GM12801 (cell line): ENCODE measurements at regions not wholly inside any gene's neighbourhood (a gene's known extent, or its start where the extent isn't known, plus 50 kb on each side); places are given as distances from the start of the nearest gene placed in this dataset.

Experiments
- TF ChIP-seq, protein P1 (sequence below): IDR thresholded peaks from one replicate; pipeline ENCODE4 v1.5.1; 2011; ENCODE audit warnings: control low read depth; ENCODE audit not compliant: insufficient read length; ENCODE audit errors: extremely low read depth

DNA sequence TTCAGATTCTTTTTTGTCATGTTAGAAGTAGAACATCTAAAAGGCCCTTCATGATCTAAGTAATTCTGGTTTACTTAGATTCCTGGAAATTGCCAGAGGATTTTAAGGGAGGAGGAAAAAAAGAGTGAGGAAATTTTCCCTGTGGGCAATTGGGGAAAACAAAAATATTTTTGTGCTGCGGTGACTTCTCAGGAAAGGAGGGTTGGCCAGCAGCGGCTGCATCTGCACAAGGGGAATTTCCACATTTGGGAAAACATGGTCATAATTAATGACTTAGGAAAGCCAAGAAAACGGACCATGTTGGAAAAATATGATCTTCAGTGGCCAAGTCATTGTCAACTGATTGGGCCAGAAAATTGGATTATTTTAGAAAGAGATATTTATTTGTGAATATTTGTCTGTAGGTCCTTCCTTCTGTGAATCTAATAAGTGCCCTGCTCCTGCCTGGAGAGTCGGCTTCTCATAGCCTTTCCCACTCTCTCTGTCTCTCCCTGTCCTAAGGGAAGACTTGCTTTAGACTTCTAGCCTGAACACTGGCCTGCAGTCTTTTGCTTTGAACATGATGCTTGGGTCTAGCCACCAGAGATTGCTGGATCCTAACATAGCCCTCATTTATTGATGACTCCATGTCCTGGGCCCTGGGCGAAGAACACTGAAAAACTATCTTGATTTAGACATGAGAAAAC, 124.2 kb upstream of the MKLN1 start:
- TF ChIP-seq, protein P1, sequence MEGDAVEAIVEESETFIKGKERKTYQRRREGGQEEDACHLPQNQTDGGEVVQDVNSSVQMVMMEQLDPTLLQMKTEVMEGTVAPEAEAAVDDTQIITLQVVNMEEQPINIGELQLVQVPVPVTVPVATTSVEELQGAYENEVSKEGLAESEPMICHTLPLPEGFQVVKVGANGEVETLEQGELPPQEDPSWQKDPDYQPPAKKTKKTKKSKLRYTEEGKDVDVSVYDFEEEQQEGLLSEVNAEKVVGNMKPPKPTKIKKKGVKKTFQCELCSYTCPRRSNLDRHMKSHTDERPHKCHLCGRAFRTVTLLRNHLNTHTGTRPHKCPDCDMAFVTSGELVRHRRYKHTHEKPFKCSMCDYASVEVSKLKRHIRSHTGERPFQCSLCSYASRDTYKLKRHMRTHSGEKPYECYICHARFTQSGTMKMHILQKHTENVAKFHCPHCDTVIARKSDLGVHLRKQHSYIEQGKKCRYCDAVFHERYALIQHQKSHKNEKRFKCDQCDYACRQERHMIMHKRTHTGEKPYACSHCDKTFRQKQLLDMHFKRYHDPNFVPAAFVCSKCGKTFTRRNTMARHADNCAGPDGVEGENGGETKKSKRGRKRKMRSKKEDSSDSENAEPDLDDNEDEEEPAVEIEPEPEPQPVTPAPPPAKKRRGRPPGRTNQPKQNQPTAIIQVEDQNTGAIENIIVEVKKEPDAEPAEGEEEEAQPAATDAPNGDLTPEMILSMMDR = no peak

DNA sequence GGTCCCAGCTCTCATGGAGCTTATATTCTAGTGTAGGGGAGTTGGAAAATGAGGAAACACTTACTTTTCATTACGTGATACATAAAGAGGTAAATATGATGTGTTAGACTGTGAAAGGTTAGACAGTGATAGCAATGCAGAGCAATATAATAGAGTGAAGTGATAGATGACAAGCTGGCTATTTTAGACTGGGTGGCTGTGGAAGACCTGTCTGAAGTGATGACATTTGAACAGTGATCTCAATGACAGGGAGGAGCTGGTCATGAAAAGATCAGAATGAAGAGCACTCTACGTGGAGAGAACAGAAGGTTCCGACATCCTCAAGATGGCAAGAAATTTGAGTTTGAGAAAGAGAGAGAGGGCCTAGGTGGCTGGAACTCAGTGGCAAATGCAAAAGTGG, 118.9 kb upstream of the MKLN1 start:
- TF ChIP-seq, protein P1 = no peak

DNA sequence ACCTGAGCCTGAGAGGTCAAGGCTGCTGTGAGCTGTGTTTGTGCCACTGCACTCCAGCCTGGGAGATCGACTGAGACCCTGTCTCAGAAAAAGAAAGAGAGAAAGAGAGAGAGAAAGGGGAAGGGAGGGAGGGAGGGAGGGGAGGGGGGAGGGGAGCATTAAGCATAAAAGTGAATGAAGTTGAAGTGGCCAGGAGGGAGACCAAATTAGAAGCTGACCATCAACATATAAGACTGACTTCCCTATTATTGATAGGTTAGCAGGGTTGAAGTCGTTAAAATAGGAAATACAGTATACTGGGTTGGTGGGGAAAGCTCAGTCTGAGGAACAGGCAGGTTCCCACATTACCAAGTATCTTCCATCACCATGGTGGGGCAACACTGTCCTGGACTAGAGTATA, 117.1 kb upstream of the MKLN1 start:
- TF ChIP-seq, protein P1 = no peak

- TF ChIP-seq, protein P1 = no peak
These were observed 116.2 kb upstream of the MKLN1 start for GRCh38 chr7:131211500-131211899.

DNA sequence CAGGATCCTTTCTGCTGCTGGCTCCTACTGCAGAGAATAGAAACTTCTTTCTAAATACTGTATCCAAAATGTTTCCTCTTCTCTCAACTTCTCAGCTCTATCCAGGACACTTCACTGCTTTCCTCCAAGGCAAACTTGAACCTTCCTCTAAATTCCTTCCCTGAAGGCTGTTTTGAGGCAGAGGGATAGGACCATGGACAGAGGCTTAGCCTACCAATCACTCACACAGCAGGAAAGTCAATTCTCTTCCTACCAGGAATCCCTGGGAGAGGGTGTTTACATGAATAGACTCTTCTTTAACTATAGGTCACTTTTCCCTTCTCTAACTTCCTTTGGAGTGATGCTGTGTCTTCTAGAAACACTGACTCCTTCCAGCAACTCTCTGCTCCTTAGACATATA, 115.6 kb upstream of the MKLN1 start:
- TF ChIP-seq, protein P1 = no peak

DNA sequence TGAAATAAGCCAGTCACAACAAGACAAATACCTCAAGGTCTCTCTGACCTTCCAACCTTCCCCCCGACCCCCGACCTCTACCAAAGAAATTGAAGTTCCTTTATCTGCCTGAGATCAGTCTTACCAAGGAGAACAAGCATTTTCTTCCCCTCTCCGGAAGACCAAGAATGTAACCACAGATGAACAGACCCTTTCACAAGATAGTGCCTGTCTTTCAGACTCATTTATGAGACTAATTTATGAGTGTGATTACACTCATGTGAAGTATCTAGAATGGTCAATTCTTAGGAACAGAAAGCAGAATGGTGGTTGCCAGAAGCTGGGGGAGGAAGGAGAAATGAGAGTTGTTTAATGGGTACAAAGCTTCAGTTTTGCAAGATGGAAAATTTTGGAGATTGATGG, 108.9 kb upstream of the MKLN1 start:
- TF ChIP-seq, protein P1 = no peak

DNA sequence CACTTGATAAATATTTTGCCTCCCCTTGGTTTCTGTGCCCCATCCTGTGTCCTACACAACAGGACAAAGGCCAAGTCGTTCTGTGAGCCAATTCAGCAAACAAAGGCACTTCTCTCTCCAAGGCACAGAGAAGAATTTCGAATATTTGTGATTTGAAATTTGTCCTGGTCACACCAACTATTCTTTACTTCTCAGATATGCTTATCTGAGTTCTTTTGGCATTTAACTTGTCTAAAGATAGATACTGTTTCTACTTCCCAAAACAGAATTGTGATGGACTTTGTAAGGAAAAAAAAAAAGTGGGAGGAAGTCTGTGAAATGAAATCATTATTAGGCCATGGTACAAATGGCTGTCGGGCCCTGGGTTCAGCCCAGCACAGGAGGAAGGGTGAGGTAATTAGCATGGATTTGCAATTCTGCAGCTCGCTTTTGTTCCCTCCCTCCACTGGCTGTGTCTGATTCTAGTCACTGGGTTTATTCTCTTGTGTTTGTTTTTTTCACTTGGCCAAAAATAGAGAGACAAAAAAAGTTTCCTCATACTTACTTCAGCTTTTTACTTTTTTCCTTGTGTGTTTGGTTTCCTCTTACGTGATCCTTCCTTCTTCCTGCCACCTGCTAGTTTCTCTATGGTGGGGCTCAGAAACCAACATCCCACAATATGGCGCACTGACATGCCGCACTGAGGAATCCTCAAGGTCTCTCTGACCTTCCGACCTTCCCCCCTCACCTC, 108.2 kb upstream of the MKLN1 start:
- TF ChIP-seq, protein P1 = no peak
